ENCODE measurements at regions not wholly inside any gene's neighbourhood (a gene's known extent, or its start where the extent isn't known, plus 50 kb on each side); places are given as distances from the start of the nearest gene placed in this dataset.

GRCh38 chr2:59080451-59081181 lies 839.5 kb upstream of the FANCL start:
- ChIA-PET POLR2A (no interaction called here), CTCF (no interaction called here)
- ATAC-seq (no peak), DNase-seq (no peak)
- no peak overlapping the region for H3K27ac Mint-ChIP-seq
- no peaks in the 10 kb centered on the region for H3K36me3 Mint-ChIP-seq (ENCODE audit: low read depth)
- no peaks in the 10 kb centered on the region for H3K27me3 Mint-ChIP-seq (ENCODE audit: low read depth)
- H3K4me1 Mint-ChIP-seq (ENCODE audit: low read depth), result no peaks in the 10 kb centered on the region
- H3K9me3 Mint-ChIP-seq (ENCODE audit: insufficient read depth), result no peaks in the 10 kb centered on the region
- H3K4me3 Mint-ChIP-seq, result no peak overlapping the region

DNA sequence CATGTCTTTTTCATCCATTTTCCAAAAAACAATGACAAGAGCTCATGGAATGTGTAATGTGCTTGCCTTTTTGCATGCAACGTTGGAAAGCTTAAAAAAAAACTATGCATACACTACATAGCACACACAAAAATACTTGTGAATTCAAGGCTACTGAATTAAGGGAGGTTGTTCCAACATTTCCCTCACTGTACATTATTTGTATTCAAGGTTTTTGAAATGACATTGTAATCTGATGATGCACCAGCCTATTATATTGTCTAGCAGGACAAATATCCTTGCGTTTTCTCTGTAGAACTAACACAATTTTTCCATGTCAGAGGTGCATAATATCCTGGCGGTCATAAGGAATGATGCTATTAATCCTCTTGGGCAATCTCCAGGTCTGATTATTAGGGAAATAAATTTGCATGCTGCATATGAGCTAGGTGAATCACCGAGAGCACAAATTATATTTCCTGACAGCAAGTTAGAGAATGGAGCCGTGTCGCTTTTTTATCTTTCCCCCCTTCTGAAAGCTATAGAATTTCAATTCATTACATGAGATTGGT lies 836.9 kb upstream of the FANCL start:
- POLR2A ChIA-PET, result no interaction called here
- Mint-ChIP-seq H3K4me1 (ENCODE audit: low read depth) (no peaks in the 10 kb centered on the region), H3K9me3 (ENCODE audit: insufficient read depth) (no peaks in the 10 kb centered on the region), H3K36me3 (ENCODE audit: low read depth) (no peaks in the 10 kb centered on the region), H3K27me3 (ENCODE audit: low read depth) (no peaks in the 10 kb centered on the region), H3K27ac (no peak overlapping the region), H3K4me3 (no peak overlapping the region)
- CTCF ChIA-PET, result no interaction called here
- ATAC-seq (no peak), DNase-seq (no peak)

DNA sequence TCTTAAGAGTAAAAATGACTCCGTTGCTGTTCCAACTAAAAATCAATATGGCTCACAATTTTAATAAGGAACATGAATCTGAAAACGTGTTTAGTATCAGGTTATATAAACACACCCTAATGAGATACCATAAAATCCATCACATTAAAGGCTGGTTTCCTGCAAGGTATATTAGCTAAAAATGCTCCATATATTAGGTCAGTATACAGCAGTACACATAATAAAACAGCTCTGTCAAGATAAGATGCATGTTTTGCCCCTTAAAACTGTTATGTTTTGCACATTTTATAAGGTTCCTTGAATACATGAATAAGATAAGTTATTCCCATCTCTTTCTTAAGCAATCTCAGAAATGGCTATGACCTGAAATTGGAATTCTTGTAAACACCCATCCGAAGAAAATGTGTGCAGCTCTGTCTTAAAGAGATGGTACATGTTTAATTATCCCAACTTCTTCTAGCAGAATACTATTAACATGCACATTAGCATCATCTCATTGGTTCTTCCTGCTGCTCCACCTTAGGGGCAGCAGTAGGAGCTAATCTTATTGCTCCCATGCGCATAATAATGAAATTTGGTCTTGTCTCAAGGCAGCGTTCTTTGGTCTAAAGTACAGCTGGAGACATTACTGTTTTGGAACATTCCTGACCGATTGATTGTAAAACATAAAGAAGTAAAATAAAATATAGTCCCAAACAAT lies 836.1 kb upstream of the FANCL start:
- Mint-ChIP-seq H3K4me3 (no peak overlapping the region), H3K9me3 (ENCODE audit: insufficient read depth) (no peaks in the 10 kb centered on the region), H3K27me3 (ENCODE audit: low read depth) (no peaks in the 10 kb centered on the region), H3K27ac (no peak overlapping the region), H3K36me3 (ENCODE audit: low read depth) (no peaks in the 10 kb centered on the region), H3K4me1 (ENCODE audit: low read depth) (no peaks in the 10 kb centered on the region)
- DNase-seq, result no peak
- POLR2A ChIA-PET, result no interaction called here
- no peak for ATAC-seq
- CTCF ChIA-PET, result no interaction called here

DNA sequence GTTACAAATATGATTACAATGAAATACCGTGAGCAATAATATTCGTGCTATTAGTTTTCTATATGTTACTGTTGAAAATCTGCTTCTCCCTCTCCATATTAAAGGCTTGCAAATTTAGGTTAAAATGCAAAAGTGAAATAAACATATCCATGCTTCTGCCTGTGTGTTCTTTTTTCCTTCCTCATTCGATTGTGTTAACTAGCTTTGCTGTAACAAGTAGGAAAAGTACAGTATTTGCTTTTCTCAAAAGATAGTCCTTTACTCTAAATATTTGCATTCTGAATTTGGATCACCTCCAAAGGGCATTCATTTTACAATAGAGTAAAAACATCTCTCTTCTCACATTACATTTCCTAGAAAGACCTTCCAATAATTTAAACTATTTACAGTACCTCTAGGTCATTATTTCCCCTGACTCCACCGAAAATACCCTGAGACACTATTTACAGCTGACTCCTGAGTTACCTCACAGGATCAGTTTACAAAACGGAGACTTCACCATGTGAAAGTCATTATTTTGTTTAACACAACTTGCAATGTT lies 835.0 kb upstream of the FANCL start:
- Mint-ChIP-seq H3K4me1 (ENCODE audit: low read depth) (no peaks in the 10 kb centered on the region), H3K36me3 (ENCODE audit: low read depth) (no peaks in the 10 kb centered on the region), H3K9me3 (ENCODE audit: insufficient read depth) (no peaks in the 10 kb centered on the region), H3K4me3 (no peak overlapping the region), H3K27ac (no peak overlapping the region), H3K27me3 (ENCODE audit: low read depth) (no peaks in the 10 kb centered on the region)
- DNase-seq, result no peak
- no peak for ATAC-seq
- POLR2A ChIA-PET, result no interaction called here
- CTCF ChIA-PET, result no interaction called here

DNA sequence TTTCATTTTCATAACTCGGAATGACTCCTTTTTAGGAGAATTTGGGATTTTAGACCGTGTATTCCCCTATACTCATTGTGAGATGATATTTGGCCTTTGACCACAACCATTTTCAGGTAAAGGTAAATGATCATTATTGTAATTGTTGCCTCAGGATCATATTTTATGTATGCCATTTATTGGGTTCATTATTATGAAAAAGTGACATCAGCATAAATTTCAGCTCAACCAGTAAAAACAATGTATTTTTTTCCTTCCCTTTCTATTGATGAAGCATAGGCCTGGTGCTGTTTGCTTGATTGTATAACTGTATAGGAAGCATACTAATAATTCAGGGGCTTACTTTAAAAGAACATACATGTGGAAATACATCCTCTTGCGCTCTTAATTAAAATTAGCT lies 832.9 kb upstream of the FANCL start:
- ATAC-seq (no peak), DNase-seq (no peak)
- no peak overlapping the region for H3K4me3 Mint-ChIP-seq
- ChIA-PET CTCF (no interaction called here), POLR2A (no interaction called here)
- H3K4me1 Mint-ChIP-seq (ENCODE audit: low read depth), result no peaks in the 10 kb centered on the region
- H3K27ac Mint-ChIP-seq, result no peak overlapping the region
- H3K9me3 Mint-ChIP-seq (ENCODE audit: insufficient read depth), result no peaks in the 10 kb centered on the region
- no peaks in the 10 kb centered on the region for H3K27me3 Mint-ChIP-seq (ENCODE audit: low read depth)
- no peaks in the 10 kb centered on the region for H3K36me3 Mint-ChIP-seq (ENCODE audit: low read depth)

GRCh38 chr2:59073286-59073685 lies 832.2 kb upstream of the FANCL start:
- ChIA-PET POLR2A (no interaction called here), CTCF (no interaction called here)
- Mint-ChIP-seq H3K27me3 (ENCODE audit: low read depth) (no peaks in the 10 kb centered on the region), H3K27ac (no peak overlapping the region), H3K9me3 (ENCODE audit: insufficient read depth) (no peaks in the 10 kb centered on the region), H3K4me3 (no peak overlapping the region), H3K36me3 (ENCODE audit: low read depth) (no peaks in the 10 kb centered on the region), H3K4me1 (ENCODE audit: low read depth) (no peaks in the 10 kb centered on the region)
- DNase-seq, result no peak
- no peak for ATAC-seq

GRCh38 chr2:59068255-59068654 lies 827.1 kb upstream of the FANCL start:
- Mint-ChIP-seq H3K27me3 (ENCODE audit: low read depth) (no peaks in the 10 kb centered on the region), H3K4me1 (ENCODE audit: low read depth) (no peaks in the 10 kb centered on the region), H3K27ac (no peak overlapping the region), H3K36me3 (ENCODE audit: low read depth) (no peaks in the 10 kb centered on the region), H3K9me3 (ENCODE audit: insufficient read depth) (no peaks in the 10 kb centered on the region), H3K4me3 (no peak overlapping the region)
- no peak for ATAC-seq
- POLR2A ChIA-PET, result no interaction called here
- CTCF ChIA-PET, result no interaction called here
- no peak for DNase-seq

DNA sequence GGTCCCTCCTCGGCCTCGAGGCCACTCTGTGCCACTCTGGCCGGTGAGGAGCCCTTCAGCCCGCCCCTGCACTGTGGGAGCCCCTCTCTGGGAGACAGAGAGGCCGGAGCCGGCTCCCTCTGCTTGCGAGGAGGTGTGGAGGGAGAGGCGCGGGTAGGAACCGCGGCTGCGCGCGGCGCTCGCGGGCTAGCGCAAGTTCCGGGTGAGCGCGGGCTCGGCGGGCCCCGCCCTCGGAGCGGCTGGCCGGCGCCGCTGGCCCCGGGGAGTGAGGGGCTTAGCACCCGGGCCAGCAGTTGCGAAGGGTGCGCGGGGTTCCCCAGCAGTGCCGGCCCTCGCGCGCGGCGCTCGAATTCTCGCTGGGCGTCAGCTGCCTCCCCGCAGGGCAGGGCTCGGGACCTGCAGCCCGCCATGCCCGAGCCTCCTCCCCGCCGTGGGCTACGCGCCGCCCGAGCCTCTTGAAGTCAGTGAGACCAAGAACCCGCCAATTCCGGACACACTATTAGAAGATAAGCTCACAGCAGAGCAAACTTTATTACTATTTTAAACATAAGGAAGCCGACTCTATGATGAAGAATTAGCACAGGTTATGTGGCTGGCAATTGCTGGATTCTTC lies 825.8 kb upstream of the FANCL start:
- ChIA-PET CTCF (no interaction called here), POLR2A (interaction anchor here (0.5 kb wide), 1 partner anchor 35 kb away, joined by 8 read pairs; no protein-coding TSS in a partner anchor)
- ATAC-seq, result no peak
- H3K27ac Mint-ChIP-seq, result no peak overlapping the region
- H3K27me3 Mint-ChIP-seq (ENCODE audit: low read depth), result no peaks in the 10 kb centered on the region
- no peaks in the 10 kb centered on the region for H3K9me3 Mint-ChIP-seq (ENCODE audit: insufficient read depth)
- no peaks in the 10 kb centered on the region for H3K4me1 Mint-ChIP-seq (ENCODE audit: low read depth)
- H3K36me3 Mint-ChIP-seq (ENCODE audit: low read depth), result no peaks in the 10 kb centered on the region
- no peak overlapping the region for H3K4me3 Mint-ChIP-seq
- no peak for DNase-seq

DNA sequence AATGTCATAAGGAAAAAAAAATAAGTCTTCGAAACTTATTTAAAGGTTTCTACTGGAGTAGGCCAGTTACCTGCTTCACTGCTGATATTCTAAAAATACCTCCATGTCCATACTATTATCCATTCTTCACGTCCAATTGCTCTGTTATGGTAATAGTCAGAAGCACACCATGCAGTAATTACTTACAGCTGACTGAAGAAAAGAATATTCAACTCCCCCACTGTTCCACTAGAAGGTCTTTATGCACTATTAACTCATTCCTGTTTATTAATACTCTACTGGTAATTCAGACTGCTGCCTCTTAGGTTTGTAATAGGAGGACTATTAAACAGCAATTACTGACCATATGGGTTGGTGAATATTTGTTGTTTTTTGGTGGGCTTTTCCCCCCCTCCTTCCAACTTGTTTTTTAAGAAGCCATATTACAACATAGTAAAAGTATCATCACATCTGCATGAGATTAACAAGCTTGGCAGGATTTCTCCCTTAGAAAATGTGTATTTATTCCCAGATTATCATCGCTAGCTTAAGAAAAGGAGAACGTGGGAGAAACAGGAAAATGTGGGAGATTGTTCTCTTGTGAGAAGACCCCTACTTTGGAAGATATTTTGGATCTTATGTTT lies 806.4 kb upstream of the FANCL start:
- no peaks in the 10 kb centered on the region for H3K4me1 Mint-ChIP-seq (ENCODE audit: low read depth)
- H3K27me3 Mint-ChIP-seq (ENCODE audit: low read depth), result no peaks in the 10 kb centered on the region
- ChIA-PET CTCF (no interaction called here), POLR2A (no interaction called here)
- DNase-seq (no peak), ATAC-seq (no peak)
- H3K4me3 Mint-ChIP-seq, result no peak overlapping the region
- no peaks in the 10 kb centered on the region for H3K9me3 Mint-ChIP-seq (ENCODE audit: insufficient read depth)
- no peaks in the 10 kb centered on the region for H3K36me3 Mint-ChIP-seq (ENCODE audit: low read depth)
- H3K27ac Mint-ChIP-seq, result no peak overlapping the region

DNA sequence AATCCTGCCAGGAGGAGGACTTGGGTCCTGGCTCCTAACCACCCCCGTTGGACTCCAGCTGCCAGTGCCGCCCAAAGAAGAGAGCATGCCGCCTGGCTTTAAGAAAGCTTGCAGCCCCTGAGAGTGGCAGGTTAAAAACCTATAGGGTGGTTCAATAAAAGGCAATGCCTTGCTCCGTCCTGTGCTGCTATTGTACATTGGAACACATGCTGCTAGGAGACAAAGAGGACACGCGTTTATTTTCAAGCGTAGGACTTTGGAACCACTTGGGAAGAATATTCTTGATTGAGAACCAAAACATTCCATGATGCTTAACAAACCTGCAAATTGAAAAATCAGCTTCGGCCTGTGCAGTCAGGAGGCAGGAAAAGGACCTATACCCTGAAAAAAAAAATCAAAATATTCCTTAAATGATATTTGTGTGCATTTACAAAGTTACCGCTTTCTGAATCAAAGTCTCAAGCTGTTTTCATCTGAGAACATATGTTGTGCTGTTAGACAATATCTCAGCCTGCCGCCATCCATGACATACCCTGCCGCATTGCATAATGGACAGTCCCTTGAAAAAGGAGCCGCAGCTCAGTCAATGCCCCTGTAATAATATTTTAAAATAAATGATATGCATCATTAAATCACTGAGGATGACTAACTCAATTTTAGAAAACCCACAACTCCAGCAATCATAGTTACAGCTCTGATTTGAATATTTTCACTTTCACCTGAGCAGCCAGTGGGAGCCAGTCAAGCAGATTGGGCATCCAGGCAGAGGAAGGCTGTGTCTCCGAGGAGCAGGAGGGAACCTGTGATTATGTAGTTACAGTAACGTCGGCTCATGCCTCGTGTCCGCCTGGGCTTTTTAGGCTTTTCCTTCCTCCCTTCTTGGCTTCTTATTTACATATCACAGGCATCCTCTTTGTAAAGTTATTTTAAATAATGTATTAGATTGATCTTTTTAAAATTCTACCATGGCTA lies 805.6 kb upstream of the FANCL start:
- Mint-ChIP-seq H3K9me3 (ENCODE audit: insufficient read depth) (no peaks in the 10 kb centered on the region), H3K27me3 (ENCODE audit: low read depth) (no peaks in the 10 kb centered on the region), H3K36me3 (ENCODE audit: low read depth) (no peaks in the 10 kb centered on the region), H3K4me1 (ENCODE audit: low read depth) (no peaks in the 10 kb centered on the region), H3K4me3 (no peak overlapping the region), H3K27ac (no peak overlapping the region)
- ATAC-seq (no peak), DNase-seq (no peak)
- CTCF ChIA-PET, result no interaction called here
- POLR2A ChIA-PET, result no interaction called here

DNA sequence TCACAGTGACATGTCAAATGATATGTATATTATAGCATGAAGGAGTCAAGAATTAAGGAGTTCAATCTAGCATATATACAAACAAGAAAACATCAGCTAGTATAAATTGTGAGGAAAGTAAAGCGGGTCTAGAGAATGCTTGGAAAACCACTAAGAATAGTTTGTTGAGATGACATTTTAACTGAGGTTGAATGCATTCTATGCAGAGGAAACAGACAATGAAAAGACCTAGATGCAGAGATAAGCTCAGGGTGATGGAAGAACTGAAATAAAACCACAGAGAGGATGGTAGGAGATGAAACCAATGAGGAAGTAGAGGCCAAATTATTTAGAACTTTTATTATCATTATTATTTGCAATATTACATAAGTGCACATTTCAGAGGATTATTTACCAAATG lies 803.6 kb upstream of the FANCL start:
- Mint-ChIP-seq H3K4me1 (ENCODE audit: low read depth) (no peaks in the 10 kb centered on the region), H3K27me3 (ENCODE audit: low read depth) (no peaks in the 10 kb centered on the region), H3K36me3 (ENCODE audit: low read depth) (no peaks in the 10 kb centered on the region), H3K9me3 (ENCODE audit: insufficient read depth) (no peaks in the 10 kb centered on the region), H3K4me3 (no peak overlapping the region), H3K27ac (no peak overlapping the region)
- ChIA-PET CTCF (no interaction called here), POLR2A (no interaction called here)
- ATAC-seq (no peak), DNase-seq (no peak)

Measured in activated CD8-positive, alpha-beta T cell treated with anti-CD3 and anti-CD28 coated beads, Interleukin-2, amount 10 ng/mL, durations not matched to agents 7 days and 5 days (primary cell).